ENCODE measurements at regions not wholly inside any gene's neighbourhood (a gene's known extent, or its start where the extent isn't known, plus 50 kb on each side); places are given as distances from the start of the nearest gene placed in this dataset.

DNA sequence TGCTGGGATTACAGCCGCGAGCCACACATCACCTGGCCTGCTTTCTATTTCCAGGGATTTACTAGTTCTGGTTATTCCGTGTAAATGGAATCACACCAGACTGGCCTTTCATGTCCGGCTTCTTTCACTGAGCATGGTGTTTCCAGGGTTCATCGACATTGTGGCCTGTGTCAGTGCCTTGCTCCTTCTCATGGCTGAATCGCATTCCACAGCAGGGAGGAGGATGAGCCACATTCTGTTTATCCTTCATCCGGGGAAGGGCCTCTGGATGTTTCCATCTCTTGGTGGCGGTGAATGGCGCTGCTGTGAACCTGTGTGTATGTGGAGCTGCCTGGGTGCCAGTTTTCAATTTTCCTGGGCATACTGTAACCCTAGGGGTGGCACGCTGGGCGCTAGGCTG, 58.7 kb upstream of the RNU6ATAC start:
- TF ChIP-seq, protein P1, sequence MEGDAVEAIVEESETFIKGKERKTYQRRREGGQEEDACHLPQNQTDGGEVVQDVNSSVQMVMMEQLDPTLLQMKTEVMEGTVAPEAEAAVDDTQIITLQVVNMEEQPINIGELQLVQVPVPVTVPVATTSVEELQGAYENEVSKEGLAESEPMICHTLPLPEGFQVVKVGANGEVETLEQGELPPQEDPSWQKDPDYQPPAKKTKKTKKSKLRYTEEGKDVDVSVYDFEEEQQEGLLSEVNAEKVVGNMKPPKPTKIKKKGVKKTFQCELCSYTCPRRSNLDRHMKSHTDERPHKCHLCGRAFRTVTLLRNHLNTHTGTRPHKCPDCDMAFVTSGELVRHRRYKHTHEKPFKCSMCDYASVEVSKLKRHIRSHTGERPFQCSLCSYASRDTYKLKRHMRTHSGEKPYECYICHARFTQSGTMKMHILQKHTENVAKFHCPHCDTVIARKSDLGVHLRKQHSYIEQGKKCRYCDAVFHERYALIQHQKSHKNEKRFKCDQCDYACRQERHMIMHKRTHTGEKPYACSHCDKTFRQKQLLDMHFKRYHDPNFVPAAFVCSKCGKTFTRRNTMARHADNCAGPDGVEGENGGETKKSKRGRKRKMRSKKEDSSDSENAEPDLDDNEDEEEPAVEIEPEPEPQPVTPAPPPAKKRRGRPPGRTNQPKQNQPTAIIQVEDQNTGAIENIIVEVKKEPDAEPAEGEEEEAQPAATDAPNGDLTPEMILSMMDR (IDR thresholded peaks at IDR 0.05; ENCODE audit: low read length), result no peak
- no peak for TF ChIP-seq EZH2 (IDR thresholded peaks at IDR 0.05; ENCODE audit: borderline replicate concordance, low read length)
